HepG2 (cell line): ENCODE measurements at regions not wholly inside any gene's neighbourhood (a gene's known extent, or its start where the extent isn't known, plus 50 kb on each side); places are given as distances from the start of the nearest gene placed in this dataset.

ENCODE experiments used
- ATAC-seq: fragments of 200-7000 bp; cut with Tn5 transposase; 3 replicates; pipeline ENCODE4 v1.9.1; 2020; ENCODE audit warnings: mild to moderate bottlenecking, moderate library complexity
- BruUV-seq: library from RNA; stranded (reverse); fragments of 400-500 nt; replicated peaks from 2 replicates; lab custom pipeline; 2021; lab: Mats Ljungman, UMichigan
- CTCF ChIA-PET: fragments of 300-600 bp; formaldehyde crosslinking; extraction: SDS; loops from one replicate; lab custom pipeline; 2021; ENCODE audit warnings: low total read pairs, inconsistent platforms, low intra/inter-chr PET ratio; lab: Yijun Ruan, JAX
- POLR2A ChIA-PET: fragments of 350-600 bp; sonication (Branson Sonifier 250); formaldehyde crosslinking; loops from one replicate; lab custom pipeline; 2020; ENCODE audit warnings: antibody characterized with exemption, inconsistent platforms; lab: Yijun Ruan, JAX
- DNase-seq: peaks from one replicate; pipeline ENCODE4 v3.0.0-alpha.2; 2015; ENCODE audit warnings: low spot score
- FAIRE-seq: peaks from 3 replicates; lab custom pipeline; 2011; peaks lifted over from hg19 to GRCh38; lab: Jason Lieb, UNC
- H2AFZ ChIP-seq: one replicate; pipeline ENCODE4 v1.6.1; 2011; ENCODE audit warnings: low read length, inconsistent platforms
- H3K27ac ChIP-seq: fragments of 300-600 bp; 3 replicates; pipeline ENCODE4 v1.8.0; 2011; ENCODE audit warnings: mixed run types, mild to moderate bottlenecking, mixed read lengths, low read length, inconsistent platforms; ENCODE audit not compliant: insufficient read depth; ENCODE audit errors: extremely low read length
- H3K27me3 ChIP-seq, 2 experiments: fragments of 200-600 bp in 1 of 2; 2 replicates in 1 of 2; 3 replicates in 1 of 2; pipeline versions ENCODE4 v1.6.0 to v1.8.0; 2011; ENCODE audit warnings: low read length in 2 of 2, mild to moderate bottlenecking in 2 of 2, moderate library complexity in 2 of 2, inconsistent platforms in 1 of 2; ENCODE audit not compliant: insufficient read depth in 2 of 2, control insufficient read depth in 1 of 2
- H3K36me3 ChIP-seq, 2 experiments: fragments of 200-600 bp in 1 of 2; replicated peaks in 1 of 2; 2 replicates in 1 of 2; 3 replicates in 1 of 2; pipeline versions ENCODE4 v1.5.1 to v1.8.0; 2011; ENCODE audit warnings: low read length in 2 of 2, inconsistent platforms in 1 of 2; ENCODE audit not compliant: insufficient read depth in 2 of 2, control insufficient read depth in 1 of 2
- H3K4me1 ChIP-seq: 2 replicates; pipeline ENCODE4 v1.5.1; 2012; ENCODE audit warnings: low read length, inconsistent platforms; ENCODE audit not compliant: insufficient read depth
- H3K4me2 ChIP-seq: 2 replicates; pipeline ENCODE4 v1.6.0; 2011; ENCODE audit warnings: low read depth, low read length, inconsistent platforms
- H3K4me3 ChIP-seq, 3 experiments: fragments of 200-600 bp in 1 of 3; sonication (generic), shearing (Covaris generic) in 1 of 3; replicated peaks in 1 of 3; 2 replicates each; pipeline ENCODE4 v1.5.1; 2011 to 2016; ENCODE audit warnings: low read length in 3 of 3, inconsistent platforms in 2 of 3, low read depth in 2 of 3, mild to moderate bottlenecking in 2 of 3, control low read depth in 1 of 3, mixed read lengths in 1 of 3; ENCODE audit not compliant: insufficient read depth in 1 of 3
- H3K79me2 ChIP-seq: one replicate; pipeline ENCODE4 v1.6.1; 2011; ENCODE audit warnings: low read length, inconsistent platforms; ENCODE audit not compliant: insufficient read depth
- H3K9ac ChIP-seq: 2 replicates; pipeline ENCODE4 v1.6.0; 2011; ENCODE audit warnings: mild to moderate bottlenecking, low read depth, low read length, inconsistent platforms; ENCODE audit not compliant: insufficient read depth
- H3K9me3 ChIP-seq: 2 replicates; pipeline ENCODE4 v1.5.1; 2012; ENCODE audit warnings: mild to moderate bottlenecking, low read length
- H4K20me1 ChIP-seq: 2 replicates; pipeline ENCODE4 v1.6.0; 2011; ENCODE audit warnings: inconsistent platforms, mild to moderate bottlenecking, low read length, moderate library complexity; ENCODE audit not compliant: insufficient read depth
- ADNP ChIP-seq: sonication (generic); formaldehyde crosslinking; IDR thresholded peaks from 2 replicates; pipeline ENCODE4 v1.4.0; 2020; ENCODE audit warnings: missing genetic modification reagents
- FLYWCH1 ChIP-seq: sonication (generic); formaldehyde crosslinking; IDR thresholded peaks from 2 replicates; pipeline ENCODE4 v1.8.1; 2023; ENCODE audit warnings: mild to moderate bottlenecking, missing genetic modification reagents
- GABPA ChIP-seq, 2 experiments: IDR thresholded peaks; 2 replicates each; pipeline ENCODE4 v1.6.1; 2011 to 2016; ENCODE audit warnings: low read depth in 2 of 2, low read length in 1 of 2, missing biosample characterization in 1 of 2, missing genetic modification characterization in 1 of 2
- KLF16 ChIP-seq, 2 experiments: sonication (generic) in 1 of 2; formaldehyde crosslinking in 1 of 2; IDR thresholded peaks; 2 replicates each; pipeline versions ENCODE4 v1.6.1 to v1.8.0; 2016 to 2023; ENCODE audit warnings: missing genetic modification reagents in 2 of 2, missing compliant biosample characterization in 1 of 2
- KLF9 ChIP-seq: IDR thresholded peaks from 2 replicates; pipeline ENCODE4 v1.6.1; 2016; ENCODE audit warnings: low read depth
- MLXIP ChIP-seq: sonication (generic); formaldehyde crosslinking; IDR thresholded peaks from 2 replicates; pipeline ENCODE4 v1.9.0; 2021; ENCODE audit warnings: missing genetic modification reagents, borderline replicate concordance
- NCOA2 ChIP-seq: sonication (generic); formaldehyde crosslinking; IDR thresholded peaks from 2 replicates; pipeline ENCODE4 v1.8.0; 2022; ENCODE audit warnings: inconsistent platforms
- PAF1 ChIP-seq: IDR thresholded peaks from 2 replicates; pipeline ENCODE4 v1.6.1; 2016; ENCODE audit warnings: missing genetic modification reagents, missing compliant biosample characterization
- TOE1 ChIP-seq: sonication (generic); formaldehyde crosslinking; IDR thresholded peaks from 2 replicates; pipeline ENCODE4 v1.4.0; 2020; ENCODE audit warnings: mild to moderate bottlenecking, missing genetic modification reagents
- TRIM22 ChIP-seq: fragments of 450-650 bp; IDR thresholded peaks from 2 replicates; pipeline ENCODE4 v1.6.1; 2017
- ZNF121 ChIP-seq: sonication (generic); formaldehyde crosslinking; IDR thresholded peaks from 2 replicates; pipeline ENCODE4 v1.5.0; 2020; ENCODE audit warnings: mild to moderate bottlenecking, missing genetic modification reagents
- ZNF619 ChIP-seq: sonication (generic); formaldehyde crosslinking; IDR thresholded peaks from 2 replicates; pipeline ENCODE4 v1.4.0; 2020; ENCODE audit warnings: mild to moderate bottlenecking, missing genetic modification reagents
- WGBS: methylation state at CpG from one replicate; pipeline ENCODE4 v1.1.6; 2017; ENCODE audit warnings: low lambda C conversion rate; 5-methylcytosine and 5-hydroxymethylcytosine counted together
- in situ Hi-C: cut with HindIII; loops from 2 replicates; pipeline ENCODE4 v1.10.0; 2017; ENCODE audit warnings: low pct_unique_long_range_greater_than_20kb; ENCODE audit not compliant: extremely low pct_ligation_motif_present
- intact Hi-C: fragments of 100-400 bp; cut with micrococcal nuclease; formaldehyde crosslinking; loops from one replicate; pipeline ENCODE4 v1.10.0; 2022; ENCODE audit not compliant: unreplicated experiment
- TF ChIP-seq, protein P1 (sequence below): sonication (generic); formaldehyde crosslinking; IDR thresholded peaks from 2 replicates; pipeline ENCODE4 v1.5.0; 2020; ENCODE audit warnings: missing genetic modification reagents

GRCh38 chr3:158908187-158908734 lies 106.4 kb downstream of the MFSD1 start:
- Histone ChIP-seq H3K27me3 (peaks cover 0 to 5% of the 10 kb centered on the region in 2 experiments; a peak in 1 of 5 replicates), H3K9ac (no peak overlapping the region), H3K27ac (no peak overlapping the region), H3K4me2 (no peak overlapping the region), H3K36me3 (no peaks in the 10 kb centered on the region), H3K4me1 (no peaks in the 10 kb centered on the region), H3K79me2 (no peaks in the 10 kb centered on the region), H3K9me3 (no peaks in the 10 kb centered on the region), H4K20me1 (no peaks in the 10 kb centered on the region), H2AFZ (no peak overlapping the region), H3K4me3 (no peak overlapping the region)
- intact Hi-C loops (no loop called here), in situ Hi-C loops (no loop called here)
- ChIA-PET POLR2A (no interaction called here), CTCF (no interaction called here)
- ATAC-seq (no peak), FAIRE-seq (no peak), DNase-seq (no peak)
- BruUV-seq = no TSS peak
- TF ChIP-seq MLXIP (CRISPR knock-in tag) (no peak), ZNF619 (no peak), TRIM22 (no peak), KLF9 (CRISPR knock-in tag) (no peak), KLF16 (CRISPR knock-in tag; IDR thresholded peaks at IDR 0.05) (no peak), FLYWCH1 (CRISPR knock-in tag) (no peak), ADNP (CRISPR knock-in tag) (no peak), ZNF121 (no peak), TOE1 (no peak), NCOA2 (CRISPR knock-in tag) (no peak), PAF1 (CRISPR knock-in tag) (no peak), GABPA (IDR thresholded peaks at IDR 0.05; ENCODE audit: low read depth, low read length) (no peak), GABPA (CRISPR knock-in tag; IDR thresholded peaks at IDR 0.05; ENCODE audit: low read depth) (no peak)
- TF ChIP-seq, protein P1, sequence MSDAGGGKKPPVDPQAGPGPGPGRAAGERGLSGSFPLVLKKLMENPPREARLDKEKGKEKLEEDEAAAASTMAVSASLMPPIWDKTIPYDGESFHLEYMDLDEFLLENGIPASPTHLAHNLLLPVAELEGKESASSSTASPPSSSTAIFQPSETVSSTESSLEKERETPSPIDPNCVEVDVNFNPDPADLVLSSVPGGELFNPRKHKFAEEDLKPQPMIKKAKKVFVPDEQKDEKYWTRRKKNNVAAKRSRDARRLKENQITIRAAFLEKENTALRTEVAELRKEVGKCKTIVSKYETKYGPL = no peak
- 31% methylated on average over 2 of the region's 2 CpGs for WGBS
